ENCODE measurements at regions not wholly inside any gene's neighbourhood (a gene's known extent, or its start where the extent isn't known, plus 50 kb on each side); places are given as distances from the start of the nearest gene placed in this dataset.
"Not testable (repeated sequence)": the region's sequence is repeated elsewhere in the genome, so short reads cannot be mapped to it uniquely, and the experiment has no call there.

DNA sequence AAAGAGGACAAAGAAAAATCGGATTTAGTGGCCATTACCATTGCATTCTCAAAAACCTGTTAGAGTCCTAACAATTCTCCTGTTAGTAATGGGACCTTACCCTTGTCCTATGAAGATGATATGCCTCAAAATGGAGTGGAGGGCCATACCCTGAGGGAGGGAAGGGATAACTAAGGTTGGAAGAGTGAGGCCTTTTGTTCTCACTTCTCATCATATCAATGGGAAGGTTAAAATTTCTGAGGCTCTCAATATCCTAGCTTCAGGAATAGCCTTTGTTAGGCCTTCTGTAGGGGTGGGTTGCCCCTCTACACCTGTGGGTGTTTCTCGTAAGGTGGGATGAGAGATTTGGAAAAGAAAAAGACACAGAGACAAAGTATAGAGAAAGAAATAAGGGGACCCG lies 109.4 kb upstream of the SGIP1 start:
- not testable (repeated sequence) for DNase-seq

DNA sequence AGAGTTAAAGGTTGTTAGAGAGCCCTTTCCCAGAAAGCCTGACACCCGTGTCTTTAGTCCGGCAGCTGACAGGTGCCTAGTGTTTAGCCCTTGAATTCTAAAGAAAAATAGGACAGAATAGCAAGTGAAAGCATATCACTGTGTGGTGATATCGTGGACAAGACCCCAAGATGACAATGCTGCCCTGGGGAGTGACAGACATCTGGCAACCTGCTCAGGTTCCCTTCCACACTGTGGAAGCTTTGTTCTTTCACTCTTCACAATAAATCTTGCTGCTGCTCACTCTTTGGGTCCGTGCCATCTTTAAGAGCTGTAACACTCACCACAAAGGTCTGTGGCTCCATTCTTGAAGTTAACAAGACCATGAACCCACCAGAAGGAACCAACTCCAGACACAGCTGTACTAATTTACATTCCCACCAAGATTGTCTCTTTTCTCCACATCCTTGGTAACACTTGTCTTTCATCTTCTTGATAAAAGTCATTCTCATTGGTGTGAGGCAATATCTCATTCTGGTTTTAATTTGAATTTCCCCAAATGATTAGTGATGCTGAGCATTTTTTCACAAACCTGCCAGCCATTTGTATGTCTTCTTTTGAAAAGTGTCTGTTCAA lies 107.6 kb upstream of the SGIP1 start:
- DNase-seq = no peak

GRCh38 chr1:66430815-66431214 lies 103.1 kb upstream of the SGIP1 start:
- DNase-seq = not testable (repeated sequence)

DNA sequence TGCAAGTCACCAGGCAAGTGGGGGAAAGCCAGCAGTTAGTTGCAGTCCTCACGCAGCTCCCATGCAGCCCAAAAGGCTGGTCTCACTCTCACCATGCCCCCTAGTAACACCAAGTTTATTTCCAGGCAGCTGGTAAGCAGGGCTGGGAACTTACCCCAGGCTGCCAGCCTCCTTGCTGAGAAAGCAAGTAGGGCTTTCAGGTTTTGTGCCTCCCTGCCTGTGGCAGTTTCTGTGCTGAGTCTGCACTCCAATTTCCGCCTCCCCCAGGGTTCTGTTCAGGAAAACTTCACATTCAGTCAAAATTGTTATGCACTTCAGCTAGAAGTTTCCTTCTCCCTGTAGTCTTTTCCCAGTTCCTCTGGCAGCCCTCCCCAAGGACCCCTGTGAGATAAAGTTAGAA lies 102.0 kb upstream of the SGIP1 start:
- no peak for DNase-seq

GRCh38 chr1:66433611-66434010 lies 100.3 kb upstream of the SGIP1 start:
- no peak for DNase-seq

- peak; percentile 28 to 30 for DNase-seq
Observed at GRCh38 chr1:66434096-66434495, 99.9 kb upstream of the SGIP1 start.

DNA sequence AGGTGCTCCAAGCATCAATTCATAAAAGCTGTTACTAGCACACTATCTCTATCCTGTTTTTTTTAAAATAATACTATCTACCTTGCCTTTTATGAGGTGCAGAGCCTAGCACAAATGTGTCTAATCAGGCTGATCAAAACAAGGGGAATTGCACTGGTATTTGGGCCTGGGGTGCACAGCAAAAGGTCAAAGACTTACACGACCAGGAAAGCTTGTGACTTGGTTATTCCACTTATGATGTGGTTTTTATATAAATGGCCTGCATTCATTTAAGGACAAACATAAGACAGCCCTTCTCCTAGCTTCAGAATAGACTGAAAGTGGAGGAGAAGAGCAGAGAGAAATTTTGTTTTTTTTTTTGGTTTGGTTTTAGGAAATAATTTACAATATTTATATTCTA lies 98.4 kb upstream of the SGIP1 start:
- no peak for DNase-seq

DNA sequence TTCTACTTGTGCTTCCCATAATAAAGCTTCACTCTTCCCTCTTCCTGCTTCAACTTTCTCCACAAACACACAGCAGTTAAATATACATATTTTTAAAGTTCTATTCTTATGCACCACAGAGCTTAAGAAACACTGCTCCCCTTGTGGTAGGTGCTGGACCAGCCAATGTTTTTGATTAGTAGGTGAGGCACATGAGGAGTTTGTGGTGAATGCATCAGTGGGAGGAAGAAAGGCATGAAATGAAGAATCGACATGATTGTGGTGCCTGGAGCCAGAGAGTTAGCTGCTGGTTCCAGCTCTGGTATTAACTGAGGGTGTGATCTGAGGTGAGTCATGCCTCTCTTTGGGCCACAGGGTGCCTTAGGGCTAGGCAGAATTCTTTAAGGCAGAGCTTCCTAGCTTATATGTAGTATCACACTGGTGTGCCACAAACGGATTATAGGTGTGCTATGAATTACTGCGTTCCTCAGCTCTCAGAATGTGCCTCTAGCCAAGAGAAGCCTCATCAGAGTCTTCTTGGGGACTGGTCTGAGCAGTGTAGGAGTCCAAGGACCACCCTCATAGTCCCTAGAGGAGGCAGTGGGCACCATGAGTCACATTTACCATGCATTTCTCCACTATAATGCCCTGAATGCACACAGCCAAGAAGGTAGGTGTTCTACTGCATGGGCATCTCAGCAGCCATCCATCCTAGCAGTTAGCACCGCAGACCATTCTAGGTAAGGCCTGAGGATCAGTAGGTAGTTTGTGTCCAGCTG lies 97.4 kb upstream of the SGIP1 start:
- peak; percentile 50 to 54 for DNase-seq

DNA sequence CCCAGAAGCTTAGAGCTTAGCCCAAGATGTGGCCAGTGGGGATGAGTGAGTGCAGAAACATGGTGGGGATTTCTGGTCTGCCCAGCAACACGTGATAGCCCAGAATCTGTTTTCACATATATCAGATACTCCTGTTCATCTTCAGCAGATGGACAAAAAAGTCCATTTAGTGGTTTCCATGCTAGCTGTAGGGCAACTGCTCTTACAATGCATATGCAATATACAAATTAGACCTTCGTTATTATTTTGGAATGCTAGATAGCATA lies 96.9 kb upstream of the SGIP1 start:
- no peak for DNase-seq

DNA sequence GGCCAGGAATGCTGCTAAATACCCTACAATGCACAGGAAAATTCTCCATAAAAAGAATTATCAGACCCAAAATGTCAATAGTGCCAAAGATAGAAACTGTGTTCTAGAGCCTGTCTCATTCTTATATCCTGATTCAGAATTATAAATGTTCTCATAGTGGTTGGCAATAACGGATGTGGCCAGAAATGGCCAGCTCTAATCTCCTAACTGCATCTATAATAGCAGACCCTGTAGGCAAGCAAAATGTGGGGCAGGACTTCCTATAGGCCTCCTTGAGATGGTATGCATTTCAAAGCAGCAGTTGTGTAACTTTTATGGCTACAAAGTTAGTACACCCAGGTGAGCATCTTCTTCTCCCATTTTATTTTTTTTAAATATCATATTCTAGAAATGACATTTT lies 95.9 kb upstream of the SGIP1 start:
- DNase-seq = peak; percentile 18 to 26

GRCh38 chr1:66438501-66438900 lies 95.5 kb upstream of the SGIP1 start:
- no peak for DNase-seq

GRCh38 chr1:66439031-66439740 lies 94.8 kb upstream of the SGIP1 start:
- peak; percentile 96 to 98 for DNase-seq

- DNase-seq = peak in 1 of 2 experiments; percentile 24
Observed at GRCh38 chr1:66443793-66444192, 90.2 kb upstream of the SGIP1 start.

DNA sequence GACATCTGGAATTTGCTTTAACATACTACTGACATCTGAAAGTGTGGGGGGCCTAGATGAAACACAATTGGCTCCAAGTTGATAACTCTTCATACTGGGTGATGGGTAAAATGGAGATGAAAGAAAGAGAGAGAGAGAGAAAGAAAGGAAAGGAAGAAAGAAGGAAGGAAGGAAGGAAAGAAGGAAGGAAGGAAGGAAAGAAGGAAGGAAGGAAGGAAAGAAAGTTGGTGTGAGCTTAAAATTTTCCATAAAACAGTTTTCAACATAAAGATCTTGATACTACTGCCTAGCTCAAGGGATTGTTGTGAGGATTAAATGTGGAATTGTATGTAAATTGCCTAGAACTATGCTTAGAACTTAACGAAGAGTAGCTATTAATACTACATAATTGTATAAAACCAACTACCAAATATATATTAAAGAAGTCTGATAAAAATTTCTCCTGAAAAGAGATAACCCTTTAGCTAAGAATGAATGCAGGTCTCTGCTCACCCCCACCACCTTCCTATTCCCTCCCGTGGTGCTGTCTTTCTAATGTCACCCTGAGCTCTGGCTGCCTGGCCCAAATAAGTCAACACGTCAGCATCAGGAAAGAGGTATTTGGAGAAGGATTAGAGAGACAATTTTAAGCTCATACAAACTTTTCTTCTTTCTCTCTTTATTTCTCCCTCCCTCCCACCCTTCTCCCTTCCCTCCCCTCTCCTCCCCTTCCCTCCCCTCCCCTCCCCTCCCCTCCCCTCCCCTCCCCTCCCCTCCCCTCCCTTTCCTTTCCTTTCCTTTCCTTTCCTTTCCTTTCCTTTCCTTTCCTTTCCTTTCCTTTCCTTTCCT lies 89.3 kb upstream of the SGIP1 start:
- DNase-seq = no peak

- DNase-seq = peak in 1 of 2 experiments; percentile 11
Observed at GRCh38 chr1:66445492-66446181, 88.3 kb upstream of the SGIP1 start.

- DNase-seq = peak; percentile 65 to 79
Observed at GRCh38 chr1:66446261-66447001, 87.5 kb upstream of the SGIP1 start.

GRCh38 chr1:66450043-66450514 lies 83.9 kb upstream of the SGIP1 start:
- no peak for DNase-seq

DNA sequence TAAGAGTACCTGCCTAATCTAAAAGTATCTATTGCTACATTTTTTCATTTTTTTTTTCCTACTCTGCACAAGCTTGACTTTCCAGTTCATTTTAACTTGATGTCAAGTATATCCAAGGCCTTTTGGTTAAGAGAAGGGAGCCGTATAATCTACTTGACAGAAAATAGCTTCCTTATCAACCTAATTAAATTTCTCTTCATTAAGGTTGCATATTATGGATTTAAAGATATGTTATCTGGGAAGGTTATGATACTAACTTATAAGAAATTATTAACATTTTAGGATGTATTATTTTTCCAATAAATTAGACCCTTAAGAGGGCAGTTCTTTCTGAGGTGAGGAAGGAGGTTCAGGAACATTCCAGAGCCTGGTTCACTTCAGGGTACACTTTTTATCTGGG lies 83.1 kb upstream of the SGIP1 start:
- DNase-seq = no peak

DNA sequence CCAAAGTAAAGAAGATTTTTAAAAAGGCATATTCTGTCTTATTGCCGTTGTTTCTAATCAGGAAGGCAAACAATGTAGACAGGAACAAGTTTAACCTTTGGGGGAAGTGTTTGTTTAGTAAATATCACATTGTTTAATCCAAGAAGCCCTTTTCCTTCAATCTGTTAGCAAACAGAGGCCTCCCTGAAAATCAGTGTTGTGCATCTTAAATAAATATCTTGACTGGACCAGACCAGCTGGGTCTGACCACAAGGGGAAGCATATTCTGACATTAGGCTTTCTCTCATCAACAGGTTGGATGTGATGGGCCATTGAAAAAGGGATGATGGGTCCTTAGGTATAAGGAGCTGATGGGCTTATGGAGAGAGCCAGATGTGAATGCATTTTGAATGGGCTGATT lies 81.8 kb upstream of the SGIP1 start:
- no peak for DNase-seq

- no peak for DNase-seq
Observed at GRCh38 chr1:66452982-66453381, 81.0 kb upstream of the SGIP1 start.

DNA sequence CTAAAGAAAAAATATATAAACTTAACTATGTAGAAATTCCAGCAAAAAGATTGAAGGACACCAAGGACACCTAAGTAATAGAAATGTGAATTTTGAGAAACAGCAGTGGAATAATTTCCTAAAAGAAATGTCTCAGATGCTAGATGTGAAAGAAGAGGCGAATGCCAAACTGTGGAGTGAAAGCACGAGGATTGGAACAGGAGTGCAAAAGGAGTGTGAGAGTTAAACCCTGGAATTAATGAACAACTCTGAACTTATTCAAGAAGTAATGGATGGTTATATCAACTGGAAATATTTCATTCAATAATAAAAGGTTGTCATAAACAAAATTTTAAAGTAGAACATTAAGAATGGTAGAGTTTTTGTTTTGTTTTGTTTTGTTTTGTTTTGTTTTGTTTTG lies 78.5 kb upstream of the SGIP1 start:
- no peak for DNase-seq

- no peak for DNase-seq
Observed at GRCh38 chr1:66460776-66461175, 73.2 kb upstream of the SGIP1 start.
